CD4-positive, alpha-beta T cell (primary cell): ENCODE measurements at regions not wholly inside any gene's neighbourhood (a gene's known extent, or its start where the extent isn't known, plus 50 kb on each side); places are given as distances from the start of the nearest gene placed in this dataset.

Source experiments
- ATAC-seq: fragments of 200-7000 bp; cut with Tn5 transposase; one replicate; pipeline ENCODE4 v1.10.0; 2022; ENCODE audit warnings: mild to moderate bottlenecking; ENCODE audit not compliant: poor library complexity
- CTCF ChIA-PET: fragments of 350-600 bp; sonication (Branson Sonifier 250); formaldehyde crosslinking; loops from one replicate; lab custom pipeline; 2021; ENCODE audit warnings: antibody characterized with exemption, inconsistent platforms; lab: Charles Lee
- POLR2A ChIA-PET: fragments of 350-600 bp; sonication (Branson Sonifier 250); formaldehyde crosslinking; loops from one replicate; lab custom pipeline; 2021; ENCODE audit warnings: antibody characterized with exemption, inconsistent platforms; lab: Charles Lee
- DNase-seq, 14 experiments: peaks; one replicate each; pipeline ENCODE4 v3.0.0-alpha.2; 2013 to 2020; ENCODE audit warnings: mixed read lengths in 2 of 14
- H3K27ac ChIP-seq, 2 donors: one replicate each; pipeline versions ENCODE4 v1.5.1 to v1.7.0; 2013; ENCODE audit warnings: low read length in 2 of 2, low read depth in 1 of 2, mild to moderate bottlenecking in 1 of 2
- H3K27me3 ChIP-seq, 2 experiments: 1 replicate in 1 of 2; 2 replicates in 1 of 2; pipeline versions ENCODE4 v1.6.1 to v1.7.0; 2013; ENCODE audit warnings: low read length in 2 of 2, control low read depth in 1 of 2, mild to moderate bottlenecking in 1 of 2, moderate library complexity in 1 of 2; ENCODE audit not compliant: insufficient read depth in 2 of 2, control insufficient read depth in 1 of 2
- H3K36me3 ChIP-seq: one replicate; pipeline ENCODE4 v1.6.1; 2013; ENCODE audit warnings: low read length, control low read depth; ENCODE audit not compliant: insufficient read depth
- H3K4me1 ChIP-seq: one replicate; pipeline ENCODE4 v1.6.1; 2013; ENCODE audit warnings: low read length, control low read depth; ENCODE audit not compliant: insufficient read depth
- H3K4me3 ChIP-seq: one replicate; pipeline ENCODE4 v1.5.1; 2013; ENCODE audit warnings: mild to moderate bottlenecking, low read length, moderate library complexity
- H3K9me3 ChIP-seq, 2 experiments: 1 replicate in 1 of 2; 2 replicates in 1 of 2; pipeline versions ENCODE4 v1.6.1 to v1.7.0; 2013; ENCODE audit warnings: low read length in 2 of 2, mild to moderate bottlenecking in 2 of 2, control low read depth in 1 of 2, moderate library complexity in 1 of 2; ENCODE audit not compliant: control insufficient read depth in 1 of 2, insufficient read depth in 1 of 2
- H3K27ac Mint-ChIP-seq: one replicate; pipeline ENCODE4 v1.8.0; 2020; ENCODE audit warnings: mixed read lengths
- H3K27me3 Mint-ChIP-seq: one replicate; pipeline ENCODE4 v1.8.0; 2021; ENCODE audit warnings: mixed read lengths
- H3K36me3 Mint-ChIP-seq: one replicate; pipeline ENCODE4 v1.8.0; 2021; ENCODE audit warnings: low read depth, mixed read lengths
- H3K4me1 Mint-ChIP-seq: one replicate; pipeline ENCODE4 v1.8.0; 2021; ENCODE audit warnings: low read depth, mixed read lengths
- H3K4me3 Mint-ChIP-seq: one replicate; pipeline ENCODE4 v1.8.0; 2020; ENCODE audit warnings: mild to moderate bottlenecking, mixed read lengths
- H3K9me3 Mint-ChIP-seq: one replicate; pipeline ENCODE4 v1.8.0; 2020; ENCODE audit warnings: mixed read lengths
- CTCF ChIP-seq: fragments of 200-600 bp; IDR thresholded peaks from one replicate; pipeline ENCODE4 v1.8.0; 2022; ENCODE audit warnings: antibody characterized with exemption, mild to moderate bottlenecking
- intact Hi-C, 2 experiments: fragments of 100-400 bp; cut with DNase I in 1 of 2; cut with micrococcal nuclease in 1 of 2; formaldehyde crosslinking; loops; one replicate each; pipeline versions ENCODE4 v1.15.1 to v1.9.0; 2023 to 2025; cut with DNase I, micrococcal nuclease

- Histone ChIP-seq H3K27ac (no peak overlapping the region), H3K36me3 (no peaks in the 10 kb centered on the region), H3K4me1 (no peaks in the 10 kb centered on the region), H3K9me3 (peaks cover 0 to 37% of the 10 kb centered on the region in 2 experiments), H3K27me3 (peaks cover 0 to under 1% of the 10 kb centered on the region in 2 experiments), H3K4me3 (no peak overlapping the region)
- H3K4me3 Mint-ChIP-seq: no peak overlapping the region
- H3K9me3 Mint-ChIP-seq: peaks cover 2% of the 10 kb centered on the region
- ChIA-PET POLR2A (no interaction called here), CTCF (no interaction called here)
- H3K27ac Mint-ChIP-seq: no peak overlapping the region
- DNase-seq: no peak
- no peak for TF ChIP-seq CTCF
- H3K27me3 Mint-ChIP-seq: peaks cover 9% of the 10 kb centered on the region
- intact Hi-C loops: no loop called here
- no peak for ATAC-seq
- no peaks in the 10 kb centered on the region for H3K4me1 Mint-ChIP-seq
- no peaks in the 10 kb centered on the region for H3K36me3 Mint-ChIP-seq
Observed at GRCh38 chr22:49166746-49167145, 660.9 kb downstream of the BRD1 start.

- ChIA-PET POLR2A (no interaction called here), CTCF (no interaction called here)
- Histone ChIP-seq H3K4me3 (no peak overlapping the region), H3K36me3 (no peaks in the 10 kb centered on the region), H3K27ac (no peak overlapping the region), H3K27me3 (peaks cover 0 to 2% of the 10 kb centered on the region in 2 experiments), H3K9me3 (peaks cover 0 to 37% of the 10 kb centered on the region in 2 experiments), H3K4me1 (no peaks in the 10 kb centered on the region)
- no peak for TF ChIP-seq CTCF
- H3K9me3 Mint-ChIP-seq: no peaks in the 10 kb centered on the region
- H3K4me3 Mint-ChIP-seq: no peak overlapping the region
- no peak overlapping the region for H3K27ac Mint-ChIP-seq
- intact Hi-C loops: no loop called here
- H3K4me1 Mint-ChIP-seq: no peaks in the 10 kb centered on the region
- DNase-seq: no peak
- H3K27me3 Mint-ChIP-seq: peaks cover 9% of the 10 kb centered on the region
- H3K36me3 Mint-ChIP-seq: no peaks in the 10 kb centered on the region
- ATAC-seq: no peak
Observed at GRCh38 chr22:49166211-49166610, 661.5 kb downstream of the BRD1 start.

GRCh38 chr22:49164773-49165320 lies 662.8 kb downstream of the BRD1 start:
- TF ChIP-seq CTCF: no peak
- no peaks in the 10 kb centered on the region for H3K36me3 ChIP-seq
- DNase-seq (no peak), ATAC-seq (no peak)
- H3K9me3 ChIP-seq: peaks cover 0 to 31% of the 10 kb centered on the region in 2 experiments
- Mint-ChIP-seq H3K4me3 (no peak overlapping the region), H3K27ac (no peak overlapping the region), H3K9me3 (no peaks in the 10 kb centered on the region), H3K27me3 (peaks cover 9% of the 10 kb centered on the region), H3K4me1 (no peaks in the 10 kb centered on the region), H3K36me3 (no peaks in the 10 kb centered on the region)
- ChIA-PET POLR2A (no interaction called here), CTCF (no interaction called here)
- H3K27ac ChIP-seq: no peak overlapping the region
- H3K4me3 ChIP-seq: no peak overlapping the region
- H3K4me1 ChIP-seq: no peaks in the 10 kb centered on the region
- peaks cover 0 to 2% of the 10 kb centered on the region in 2 experiments for H3K27me3 ChIP-seq
- intact Hi-C loops: no loop called here
